ENCODE measurements at regions not wholly inside any gene's neighbourhood (a gene's known extent, or its start where the extent isn't known, plus 50 kb on each side); places are given as distances from the start of the nearest gene placed in this dataset.

DNA sequence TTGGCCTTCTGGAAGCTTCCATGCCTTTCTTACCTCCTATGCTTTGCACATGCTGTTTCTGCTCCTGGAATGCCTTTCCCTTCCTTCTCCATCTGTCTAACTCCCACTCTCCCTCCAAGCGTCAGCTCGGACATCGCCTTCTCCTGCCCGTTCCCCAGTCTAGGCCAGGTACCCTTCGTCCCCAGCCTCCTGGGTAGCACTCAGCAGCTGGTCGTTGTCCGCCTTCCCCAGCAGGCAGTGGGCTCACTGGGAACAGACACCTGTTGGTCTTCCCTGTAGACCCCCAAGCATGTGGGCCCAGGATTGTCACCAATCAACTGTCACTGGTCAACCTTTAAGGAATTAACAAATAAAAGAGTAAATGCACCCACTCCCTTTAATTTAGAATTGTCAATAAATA, 202.2 kb downstream of the RGS3 start:
- Histone ChIP-seq H3K4me1 (ENCODE audit: control insufficient read depth, insufficient read depth, low read length) (no peaks in the 10 kb centered on the region), H3K4me3 (ENCODE audit: low read length in 2 of 2) (no peak overlapping the region), H3K27me3 (ENCODE audit: control insufficient read depth in 1 of 2, insufficient read depth in 2 of 2, low read length in 2 of 2) (peaks cover 0 to 5% of the 10 kb centered on the region in 2 donors), H3K9ac (ENCODE audit: low read length in 2 of 2) (no peak overlapping the region), H3K27ac (ENCODE audit: low read length) (no peak overlapping the region), H3K36me3 (ENCODE audit: control insufficient read depth in 2 of 2, insufficient read depth in 2 of 2, low read length in 2 of 2) (no peaks in the 10 kb centered on the region), H3K9me3 (ENCODE audit: control insufficient read depth in 2 of 2, low read length in 2 of 2) (no peaks in the 10 kb centered on the region)

DNA sequence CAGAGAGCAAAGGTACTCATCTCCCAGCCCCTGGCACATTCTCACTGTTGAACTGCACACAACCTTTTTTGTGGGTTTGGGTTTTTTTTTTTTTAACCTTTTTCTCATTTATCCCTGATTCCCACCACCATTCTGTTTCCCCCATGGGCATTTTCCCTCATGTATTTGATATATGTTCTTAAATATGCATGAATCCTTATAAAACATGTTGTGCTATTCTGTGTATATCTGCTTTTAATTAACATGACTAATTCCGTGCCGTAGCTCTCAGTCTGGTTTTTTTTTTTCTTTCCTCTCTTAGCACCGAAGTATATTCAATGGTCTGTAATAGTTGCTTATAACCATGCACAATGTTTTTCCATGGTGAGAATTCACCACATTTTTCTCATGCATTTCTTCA, 204.5 kb downstream of the RGS3 start:
- H3K4me3 ChIP-seq (ENCODE audit: low read length in 2 of 2) = no peak overlapping the region
- H3K9me3 ChIP-seq (ENCODE audit: control insufficient read depth in 2 of 2, low read length in 2 of 2) = no peaks in the 10 kb centered on the region
- peaks cover 0 to 4% of the 10 kb centered on the region in 2 donors for H3K27me3 ChIP-seq (ENCODE audit: control insufficient read depth in 1 of 2, insufficient read depth in 2 of 2, low read length in 2 of 2)
- no peak overlapping the region for H3K27ac ChIP-seq (ENCODE audit: low read length)
- no peaks in the 10 kb centered on the region for H3K36me3 ChIP-seq (ENCODE audit: control insufficient read depth in 2 of 2, insufficient read depth in 2 of 2, low read length in 2 of 2)
- H3K9ac ChIP-seq (ENCODE audit: low read length in 2 of 2) = no peak overlapping the region
- no peaks in the 10 kb centered on the region for H3K4me1 ChIP-seq (ENCODE audit: control insufficient read depth, insufficient read depth, low read length)

DNA sequence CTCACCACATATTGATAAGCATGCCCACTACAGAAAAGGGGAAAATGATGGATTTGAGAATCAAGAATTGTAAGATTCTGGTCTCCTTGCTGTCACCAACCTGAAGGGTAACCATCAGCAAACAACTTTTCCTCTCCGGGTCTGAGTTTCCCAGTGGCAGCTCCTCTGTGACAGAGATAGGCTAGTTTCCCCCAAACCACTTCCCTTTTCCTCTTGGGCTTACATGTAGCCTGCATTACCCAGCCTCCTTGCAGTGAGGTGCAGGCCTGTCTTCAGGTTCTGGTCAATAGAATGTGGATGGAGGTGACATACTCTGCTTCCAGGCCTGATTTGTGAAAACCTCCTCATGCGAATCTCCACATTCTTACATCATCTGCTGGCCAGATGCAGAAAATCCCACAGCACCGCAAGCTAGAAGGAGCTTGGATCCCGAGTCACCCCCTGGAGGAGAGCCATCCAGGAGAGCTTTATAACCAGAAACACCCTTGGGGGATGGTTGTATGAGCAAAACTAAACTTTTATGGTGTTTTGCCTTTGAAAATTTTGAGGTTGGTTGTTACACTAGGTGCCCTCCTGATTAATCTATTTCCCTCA, 206.1 kb downstream of the RGS3 start:
- no peak overlapping the region for H3K27ac ChIP-seq (ENCODE audit: low read length)
- H3K9ac ChIP-seq (ENCODE audit: low read length in 2 of 2) = no peak overlapping the region
- no peaks in the 10 kb centered on the region for H3K36me3 ChIP-seq (ENCODE audit: control insufficient read depth in 2 of 2, insufficient read depth in 2 of 2, low read length in 2 of 2)
- H3K27me3 ChIP-seq (ENCODE audit: control insufficient read depth in 1 of 2, insufficient read depth in 2 of 2, low read length in 2 of 2) = peaks cover 3 to 8% of the 10 kb centered on the region in 2 donors
- H3K4me3 ChIP-seq (ENCODE audit: low read length in 2 of 2) = no peak overlapping the region
- H3K4me1 ChIP-seq (ENCODE audit: control insufficient read depth, insufficient read depth, low read length) = no peaks in the 10 kb centered on the region
- H3K9me3 ChIP-seq (ENCODE audit: control insufficient read depth in 2 of 2, low read length in 2 of 2) = no peaks in the 10 kb centered on the region

DNA sequence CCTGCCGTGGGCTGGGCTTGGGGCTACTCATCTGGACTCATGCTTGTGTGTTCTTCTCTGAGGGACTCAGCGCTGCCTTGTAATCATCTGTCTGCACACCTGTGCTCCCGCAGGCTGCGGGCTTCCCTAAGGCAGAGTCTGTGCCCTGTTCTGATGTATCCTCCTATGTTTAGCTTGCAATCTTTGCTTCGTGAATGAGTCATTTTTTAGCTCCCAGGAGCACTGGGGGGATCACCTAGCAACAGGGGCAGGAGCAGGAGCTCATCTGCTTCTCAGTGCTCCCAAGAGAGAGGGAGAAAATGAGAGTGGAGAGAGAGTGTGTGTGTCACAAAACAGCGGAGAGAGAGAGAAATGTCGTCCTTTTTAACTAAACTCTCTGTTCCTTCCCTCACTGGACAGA, 202.4 kb upstream of the ZNF618 start:
- no peaks in the 10 kb centered on the region for H3K36me3 ChIP-seq (ENCODE audit: control insufficient read depth in 2 of 2, insufficient read depth in 2 of 2, low read length in 2 of 2)
- H3K27ac ChIP-seq (ENCODE audit: low read length) = no peak overlapping the region
- H3K27me3 ChIP-seq (ENCODE audit: control insufficient read depth in 1 of 2, insufficient read depth in 2 of 2, low read length in 2 of 2) = peaks cover 11 to 12% of the 10 kb centered on the region in 2 donors
- no peaks in the 10 kb centered on the region for H3K4me1 ChIP-seq (ENCODE audit: control insufficient read depth, insufficient read depth, low read length)
- no peak overlapping the region for H3K9ac ChIP-seq (ENCODE audit: low read length in 2 of 2)
- no peaks in the 10 kb centered on the region for H3K9me3 ChIP-seq (ENCODE audit: control insufficient read depth in 2 of 2, low read length in 2 of 2)
- H3K4me3 ChIP-seq (ENCODE audit: low read length in 2 of 2) = no peak overlapping the region

DNA sequence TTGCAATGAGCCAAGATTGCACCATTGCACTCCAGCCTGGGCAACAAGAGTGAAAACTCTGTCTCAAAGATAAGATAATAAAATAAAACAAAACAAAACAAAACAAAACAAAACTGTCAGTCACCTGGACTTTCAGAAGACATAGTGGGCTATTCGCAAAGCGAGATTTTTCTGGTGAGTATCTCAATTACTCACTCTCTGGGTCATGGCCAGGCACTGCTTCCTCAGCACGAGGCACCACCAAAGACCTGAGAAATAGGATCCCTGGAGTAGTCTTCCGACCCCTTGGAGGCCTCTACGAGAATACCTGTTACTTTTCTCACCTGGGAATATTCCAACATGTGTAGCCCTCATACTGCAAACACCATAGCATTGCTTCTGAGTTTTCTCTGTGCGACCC, 201.7 kb upstream of the ZNF618 start:
- Histone ChIP-seq H3K27me3 (ENCODE audit: control insufficient read depth in 1 of 2, insufficient read depth in 2 of 2, low read length in 2 of 2) (peaks cover 11 to 12% of the 10 kb centered on the region in 2 donors), H3K9me3 (ENCODE audit: control insufficient read depth in 2 of 2, low read length in 2 of 2) (no peaks in the 10 kb centered on the region), H3K36me3 (ENCODE audit: control insufficient read depth in 2 of 2, insufficient read depth in 2 of 2, low read length in 2 of 2) (no peaks in the 10 kb centered on the region), H3K27ac (ENCODE audit: low read length) (no peak overlapping the region), H3K4me1 (ENCODE audit: control insufficient read depth, insufficient read depth, low read length) (no peaks in the 10 kb centered on the region), H3K4me3 (ENCODE audit: low read length in 2 of 2) (no peak overlapping the region), H3K9ac (ENCODE audit: low read length in 2 of 2) (no peak overlapping the region)

DNA sequence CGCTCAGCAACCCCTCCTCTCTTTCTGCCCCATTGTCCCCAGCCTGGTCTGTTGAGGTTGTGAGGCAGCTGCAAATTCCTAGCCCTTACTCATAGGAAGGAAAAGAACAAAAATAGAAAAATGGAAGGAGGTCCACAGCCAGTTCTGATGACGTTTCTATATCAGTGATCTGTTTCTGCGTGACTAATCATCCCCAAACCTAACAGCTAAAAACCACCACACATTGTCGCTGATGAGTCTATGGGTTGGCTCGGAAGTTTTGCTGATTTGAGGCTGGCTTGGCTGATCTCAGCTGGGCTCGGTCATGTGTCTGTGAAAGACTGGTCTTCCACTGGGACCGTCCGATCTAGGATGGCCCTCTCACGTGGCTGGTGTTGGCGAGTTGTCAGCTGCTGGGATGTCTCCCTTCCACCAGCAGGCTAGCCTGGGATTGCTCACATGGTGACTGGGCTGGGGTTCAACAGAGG, 200.6 kb upstream of the ZNF618 start:
- H3K27me3 ChIP-seq (ENCODE audit: control insufficient read depth in 1 of 2, insufficient read depth in 2 of 2, low read length in 2 of 2) = peaks cover 11 to 12% of the 10 kb centered on the region in 2 donors
- no peaks in the 10 kb centered on the region for H3K4me1 ChIP-seq (ENCODE audit: control insufficient read depth, insufficient read depth, low read length)
- no peaks in the 10 kb centered on the region for H3K36me3 ChIP-seq (ENCODE audit: control insufficient read depth in 2 of 2, insufficient read depth in 2 of 2, low read length in 2 of 2)
- H3K9ac ChIP-seq (ENCODE audit: low read length in 2 of 2) = no peak overlapping the region
- H3K27ac ChIP-seq (ENCODE audit: low read length) = no peak overlapping the region
- no peaks in the 10 kb centered on the region for H3K9me3 ChIP-seq (ENCODE audit: control insufficient read depth in 2 of 2, low read length in 2 of 2)
- no peak overlapping the region for H3K4me3 ChIP-seq (ENCODE audit: low read length in 2 of 2)

DNA sequence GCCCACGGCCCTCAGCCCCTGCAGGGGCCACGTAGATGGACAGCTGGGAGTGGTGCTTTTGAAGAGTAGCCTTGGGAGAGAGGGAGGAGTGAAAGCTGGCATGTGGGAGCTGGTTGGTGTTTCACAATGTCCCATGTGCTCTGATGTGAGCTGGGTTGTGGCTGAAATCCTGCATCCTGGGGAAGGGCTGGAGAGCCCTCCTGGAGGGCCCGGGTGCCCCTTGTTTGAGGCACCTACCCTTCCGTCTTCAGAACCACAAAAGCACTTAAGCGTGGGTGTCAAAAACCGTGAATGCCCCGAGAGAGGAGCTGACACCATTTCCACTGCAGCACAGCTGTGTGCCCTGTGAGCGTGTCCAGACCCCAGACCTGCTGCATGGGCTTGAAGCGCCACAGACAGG, 199.1 kb upstream of the ZNF618 start:
- Histone ChIP-seq H3K4me3 (ENCODE audit: low read length in 2 of 2) (no peak overlapping the region), H3K9me3 (ENCODE audit: control insufficient read depth in 2 of 2, low read length in 2 of 2) (no peaks in the 10 kb centered on the region), H3K36me3 (ENCODE audit: control insufficient read depth in 2 of 2, insufficient read depth in 2 of 2, low read length in 2 of 2) (no peaks in the 10 kb centered on the region), H3K27me3 (ENCODE audit: control insufficient read depth in 1 of 2, insufficient read depth in 2 of 2, low read length in 2 of 2) (peaks cover 9 to 12% of the 10 kb centered on the region in 2 donors), H3K27ac (ENCODE audit: low read length) (no peak overlapping the region), H3K9ac (ENCODE audit: low read length in 2 of 2) (no peak overlapping the region), H3K4me1 (ENCODE audit: control insufficient read depth, insufficient read depth, low read length) (no peaks in the 10 kb centered on the region)

DNA sequence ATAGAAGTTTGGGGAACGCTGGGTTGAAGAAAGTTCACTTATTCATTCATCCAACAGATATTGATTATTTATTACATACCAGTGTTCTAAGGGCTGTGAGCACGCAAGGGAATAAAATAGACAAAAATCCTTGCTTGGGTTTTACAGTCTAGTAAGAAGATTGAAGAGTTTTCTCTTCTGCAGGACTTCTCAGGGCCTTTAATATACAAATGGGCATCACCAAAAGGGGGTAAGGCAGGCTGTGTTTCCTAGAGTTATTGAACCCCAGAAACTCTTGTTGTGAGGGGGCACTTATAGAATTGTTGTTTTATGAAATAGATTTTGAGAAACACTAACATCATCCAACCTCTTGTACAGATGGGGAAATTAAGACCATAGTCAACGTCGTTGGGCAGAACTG, 198.5 kb upstream of the ZNF618 start:
- H3K27ac ChIP-seq (ENCODE audit: low read length) = no peak overlapping the region
- H3K9ac ChIP-seq (ENCODE audit: low read length in 2 of 2) = no peak overlapping the region
- H3K36me3 ChIP-seq (ENCODE audit: control insufficient read depth in 2 of 2, insufficient read depth in 2 of 2, low read length in 2 of 2) = no peaks in the 10 kb centered on the region
- peaks cover 11 to 12% of the 10 kb centered on the region in 2 donors for H3K27me3 ChIP-seq (ENCODE audit: control insufficient read depth in 1 of 2, insufficient read depth in 2 of 2, low read length in 2 of 2)
- H3K4me3 ChIP-seq (ENCODE audit: low read length in 2 of 2) = no peak overlapping the region
- H3K9me3 ChIP-seq (ENCODE audit: control insufficient read depth in 2 of 2, low read length in 2 of 2) = no peaks in the 10 kb centered on the region
- no peaks in the 10 kb centered on the region for H3K4me1 ChIP-seq (ENCODE audit: control insufficient read depth, insufficient read depth, low read length)

DNA sequence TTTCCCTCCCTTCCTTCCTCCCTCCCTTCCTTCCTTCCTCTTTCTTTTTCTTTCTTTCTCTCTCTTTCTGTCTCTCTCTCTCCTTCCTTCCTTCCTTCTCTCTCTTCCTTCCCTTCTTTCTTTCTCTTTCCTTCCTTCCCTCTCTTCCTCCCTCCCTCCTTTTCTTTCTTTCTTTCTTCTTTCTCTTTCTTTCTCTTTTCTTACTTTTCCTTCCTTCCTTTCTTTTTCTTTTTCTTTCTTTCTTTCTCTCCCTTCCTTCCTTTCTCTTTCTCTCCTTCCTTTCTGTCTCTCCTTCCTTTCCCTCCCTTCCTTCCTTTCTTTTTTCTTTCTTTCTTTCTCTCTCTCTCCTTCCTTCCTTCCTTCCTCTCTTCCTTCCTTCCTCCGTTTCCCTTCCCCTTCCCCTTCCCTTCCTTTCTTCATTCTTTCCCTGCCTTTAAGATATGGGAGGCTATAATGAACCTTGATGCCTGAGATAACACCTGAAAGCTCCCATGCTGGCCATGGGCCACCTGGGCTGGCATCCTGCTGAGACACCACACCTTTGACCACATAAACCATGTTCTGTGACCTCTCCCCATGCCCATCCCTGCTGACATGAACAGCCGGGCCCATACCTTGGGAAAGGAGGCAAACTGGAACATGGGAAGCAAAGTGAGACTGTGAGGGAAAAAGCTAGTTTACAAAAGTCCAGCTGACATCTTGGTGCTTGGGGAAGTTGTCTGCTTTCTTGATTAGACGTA, 197.8 kb upstream of the ZNF618 start:
- no peaks in the 10 kb centered on the region for H3K36me3 ChIP-seq (ENCODE audit: control insufficient read depth in 2 of 2, insufficient read depth in 2 of 2, low read length in 2 of 2)

DNA sequence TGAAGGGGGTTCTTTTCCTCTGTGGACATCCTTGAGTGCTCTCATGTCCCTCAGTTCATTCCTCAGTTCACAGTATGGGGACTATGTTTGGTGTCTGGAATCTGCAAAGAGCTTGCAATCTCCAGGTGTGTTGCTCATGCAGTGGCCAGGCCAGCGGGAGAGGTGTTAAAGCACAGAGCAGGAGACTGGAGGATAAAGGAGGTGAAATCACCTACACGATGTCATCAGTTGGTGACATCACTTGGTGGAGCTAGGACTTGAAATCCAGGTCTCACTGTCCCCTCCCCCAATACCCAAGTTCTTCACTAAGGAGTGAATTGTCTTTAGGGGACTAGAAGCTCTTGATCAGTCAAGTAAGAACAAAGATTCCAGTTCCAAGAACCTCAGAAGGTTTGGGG, 197.3 kb upstream of the ZNF618 start:
- Histone ChIP-seq H3K9ac (ENCODE audit: low read length in 2 of 2) (no peak overlapping the region), H3K4me1 (ENCODE audit: control insufficient read depth, insufficient read depth, low read length) (no peaks in the 10 kb centered on the region), H3K4me3 (ENCODE audit: low read length in 2 of 2) (no peak overlapping the region), H3K27me3 (ENCODE audit: control insufficient read depth in 1 of 2, insufficient read depth in 2 of 2, low read length in 2 of 2) (peaks cover 7 to 10% of the 10 kb centered on the region in 2 donors), H3K36me3 (ENCODE audit: control insufficient read depth in 2 of 2, insufficient read depth in 2 of 2, low read length in 2 of 2) (no peaks in the 10 kb centered on the region), H3K27ac (ENCODE audit: low read length) (no peak overlapping the region), H3K9me3 (ENCODE audit: control insufficient read depth in 2 of 2, low read length in 2 of 2) (no peaks in the 10 kb centered on the region)

More for the DNA sequence above, 197.8 kb upstream of the ZNF618 start:
- Histone ChIP-seq H3K27ac (ENCODE audit: low read length) (no peak overlapping the region), H3K9me3 (ENCODE audit: control insufficient read depth in 2 of 2, low read length in 2 of 2) (no peaks in the 10 kb centered on the region), H3K9ac (ENCODE audit: low read length in 2 of 2) (no peak overlapping the region), H3K4me3 (ENCODE audit: low read length in 2 of 2) (no peak overlapping the region), H3K27me3 (ENCODE audit: control insufficient read depth in 1 of 2, insufficient read depth in 2 of 2, low read length in 2 of 2) (peaks cover 11 to 12% of the 10 kb centered on the region in 2 donors), H3K4me1 (ENCODE audit: control insufficient read depth, insufficient read depth, low read length) (no peaks in the 10 kb centered on the region)

DNA sequence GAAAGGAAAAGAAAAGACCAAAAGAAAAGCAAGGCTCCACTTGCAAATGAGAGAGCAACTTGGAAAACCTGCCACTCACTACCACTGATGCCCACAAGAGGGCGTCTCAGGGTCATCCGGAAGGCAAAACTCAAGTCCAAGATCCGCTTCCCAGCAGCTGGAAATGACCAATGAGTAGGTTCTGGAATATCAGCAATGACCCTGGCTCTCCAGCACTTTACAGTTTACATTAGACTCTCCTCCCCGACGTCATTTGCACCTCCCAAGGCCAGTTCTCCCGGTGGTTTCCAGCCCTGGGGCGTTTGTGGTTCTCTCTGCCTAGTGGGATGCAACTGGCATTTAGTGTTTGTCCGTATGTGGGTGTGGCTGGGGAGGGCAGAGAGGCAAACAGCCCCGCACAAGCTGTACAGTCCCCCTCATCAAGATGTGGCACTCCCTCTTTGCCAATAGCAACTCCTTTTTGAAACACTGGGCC, 193.8 kb upstream of the ZNF618 start:
- Histone ChIP-seq H3K4me3 (ENCODE audit: low read length in 2 of 2) (no peak overlapping the region), H3K27ac (ENCODE audit: low read length) (no peak overlapping the region), H3K4me1 (ENCODE audit: control insufficient read depth, insufficient read depth, low read length) (no peaks in the 10 kb centered on the region), H3K27me3 (ENCODE audit: control insufficient read depth in 1 of 2, insufficient read depth in 2 of 2, low read length in 2 of 2) (peaks cover 5 to 7% of the 10 kb centered on the region in 2 donors), H3K36me3 (ENCODE audit: control insufficient read depth in 2 of 2, insufficient read depth in 2 of 2, low read length in 2 of 2) (no peaks in the 10 kb centered on the region), H3K9ac (ENCODE audit: low read length in 2 of 2) (no peak overlapping the region), H3K9me3 (ENCODE audit: control insufficient read depth in 2 of 2, low read length in 2 of 2) (no peaks in the 10 kb centered on the region)

Data from stomach smooth muscle (tissue), 2 donors.